Endothelial cell of umbilical vein (primary cell): ENCODE measurements at regions not wholly inside any gene's neighbourhood (a gene's known extent, or its start where the extent isn't known, plus 50 kb on each side); places are given as distances from the start of the nearest gene placed in this dataset.

ENCODE experiments used
- BruUV-seq: library from RNA; stranded (reverse); fragments of 400-500 nt; replicated peaks from 2 replicates; lab custom pipeline; 2021; lab: Mats Ljungman, UMichigan
- CTCF ChIA-PET: fragments of 300-600, 350-600 bp; sonication (Branson Sonifier 250); formaldehyde crosslinking; loops from one replicate; lab custom pipeline; 2021; ENCODE audit warnings: antibody characterized with exemption, inconsistent platforms; lab: Charles Lee
- POLR2A ChIA-PET: fragments of 300-600, 350-600 bp; sonication (Branson Sonifier 250); formaldehyde crosslinking; loops from one replicate; lab custom pipeline; 2021; ENCODE audit warnings: antibody characterized with exemption, inconsistent platforms; lab: Charles Lee
- DNase-seq: peaks from one replicate; pipeline ENCODE4 v3.0.0-alpha.2; 2011; ENCODE audit warnings: low read depth, low spot score
- FAIRE-seq: peaks from 2 replicates; lab custom pipeline; 2011; peaks lifted over from hg19 to GRCh38; lab: Jason Lieb, UNC
- H2AFZ ChIP-seq: 2 replicates; pipeline ENCODE4 v1.6.0; 2012; ENCODE audit warnings: low read depth, low read length, control low read depth, inconsistent platforms
- H3K27ac ChIP-seq: 2 replicates; pipeline ENCODE4 v1.5.1; 2011; ENCODE audit warnings: low read depth, mild to moderate bottlenecking, control low read depth, low read length, moderate library complexity; ENCODE audit not compliant: insufficient read depth
- H3K27me3 ChIP-seq, 2 experiments: 2 replicates each; pipeline versions ENCODE4 v1.6.0 to v1.6.1; 2011; ENCODE audit warnings: low read length in 2 of 2, mixed read lengths in 1 of 2; ENCODE audit not compliant: control insufficient read depth in 2 of 2, insufficient read depth in 2 of 2
- H3K36me3 ChIP-seq, 2 experiments: 2 replicates in 1 of 2; 3 replicates in 1 of 2; pipeline ENCODE4 v1.5.1; 2011; ENCODE audit warnings: low read length in 2 of 2, mild to moderate bottlenecking in 1 of 2, moderate library complexity in 1 of 2; ENCODE audit not compliant: control insufficient read depth in 2 of 2, insufficient read depth in 2 of 2; ENCODE audit errors: extremely low read depth in 1 of 2
- H3K4me1 ChIP-seq: 3 replicates; pipeline ENCODE4 v1.5.1; 2011; ENCODE audit warnings: mild to moderate bottlenecking, low read length; ENCODE audit not compliant: control insufficient read depth, insufficient read depth; ENCODE audit errors: extremely low read depth
- H3K4me2 ChIP-seq: 2 replicates; pipeline ENCODE4 v1.6.1; 2011; ENCODE audit warnings: low read length, control low read depth, mixed read lengths; ENCODE audit not compliant: insufficient read depth
- H3K4me3 ChIP-seq, 3 experiments: fragments of 200-600 bp in 1 of 3; sonication (generic), shearing (Covaris generic) in 1 of 3; replicated peaks in 1 of 3; 2 replicates each; pipeline ENCODE4 v1.5.1; 2011 to 2016; ENCODE audit warnings: control low read depth in 3 of 3, low read length in 3 of 3, mild to moderate bottlenecking in 2 of 3, inconsistent platforms in 1 of 3, low read depth in 1 of 3, moderate library complexity in 1 of 3; ENCODE audit not compliant: insufficient read depth in 1 of 3
- H3K79me2 ChIP-seq: 2 replicates; pipeline ENCODE4 v1.6.0; 2012; ENCODE audit warnings: low read length, inconsistent platforms; ENCODE audit not compliant: control insufficient read depth, insufficient read depth
- H3K9ac ChIP-seq: replicated peaks from 2 replicates; pipeline ENCODE3; 2011; ENCODE audit warnings: low read length, control low read depth; ENCODE audit not compliant: insufficient read depth; ENCODE audit errors: extremely low read depth
- H3K9me1 ChIP-seq: replicated peaks from 3 replicates; pipeline ENCODE4 v1.6.0; 2011; ENCODE audit warnings: mild to moderate bottlenecking, low read length; ENCODE audit not compliant: control insufficient read depth, insufficient read depth; ENCODE audit errors: extremely low read depth
- H3K9me3 ChIP-seq: replicated peaks from 2 replicates; pipeline ENCODE4 v1.5.1; 2012; ENCODE audit warnings: low read length, inconsistent platforms; ENCODE audit not compliant: control insufficient read depth, insufficient read depth
- H4K20me1 ChIP-seq: replicated peaks from 2 replicates; pipeline ENCODE3; 2011; ENCODE audit warnings: mild to moderate bottlenecking, low read length; ENCODE audit not compliant: control insufficient read depth, insufficient read depth; ENCODE audit errors: extremely low read depth
- EZH2 ChIP-seq: IDR thresholded peaks from 2 replicates; pipeline ENCODE4 v1.6.1; 2012; ENCODE audit warnings: borderline replicate concordance, low read depth, mild to moderate bottlenecking, moderate library complexity, low read length, inconsistent platforms; ENCODE audit not compliant: severe bottlenecking
- FOS ChIP-seq: IDR thresholded peaks from 2 replicates; pipeline ENCODE4 v1.6.1; 2011; ENCODE audit warnings: mild to moderate bottlenecking, low read length, moderate library complexity, borderline replicate concordance; ENCODE audit not compliant: insufficient read depth
- GATA2 ChIP-seq: IDR thresholded peaks from 2 replicates; pipeline ENCODE4 v1.7.0; 2011; ENCODE audit warnings: low read depth, mild to moderate bottlenecking, moderate library complexity, mixed read lengths, low read length; ENCODE audit not compliant: insufficient read length, insufficient read depth
- JUN ChIP-seq: IDR thresholded peaks from 2 replicates; pipeline ENCODE4 v1.6.1; 2011; ENCODE audit warnings: borderline replicate concordance, low read depth; ENCODE audit not compliant: insufficient read length, insufficient read depth
- MYC ChIP-seq: IDR thresholded peaks from one replicate; pipeline ENCODE4 v1.6.1; 2011; ENCODE audit warnings: mild to moderate bottlenecking, low read depth, low read length
- POLR2A ChIP-seq: IDR thresholded peaks from 2 replicates; pipeline ENCODE4 v1.6.1; 2012; ENCODE audit warnings: low read depth, mild to moderate bottlenecking, control low read depth, low read length
- POLR2AphosphoS5 ChIP-seq: IDR thresholded peaks from 2 replicates; pipeline ENCODE4 v1.6.1; 2012; ENCODE audit warnings: low read depth, mild to moderate bottlenecking, control low read depth, low read length, moderate library complexity; ENCODE audit not compliant: insufficient read depth
- dilution Hi-C: fragments of 300-500 bp; cut with MboI; formaldehyde crosslinking; loops from one replicate; pipeline ENCODE4 v1.15.0; 2019; ENCODE audit warnings: low sequenced_read_pairs; ENCODE audit not compliant: extremely low pct_ligation_motif_present
- intact Hi-C: fragments of 100-400 bp; cut with micrococcal nuclease; formaldehyde crosslinking; loops from one replicate; pipeline ENCODE4 v1.10.0; 2022
- TF ChIP-seq, protein P1 (sequence below), 2 donors: IDR thresholded peaks; 1 replicate in 1 of 2; 2 replicates in 1 of 2; pipeline ENCODE4 v1.5.1; 2011; ENCODE audit warnings: low read length in 2 of 2, mild to moderate bottlenecking in 2 of 2, moderate library complexity in 2 of 2, control low read depth in 1 of 2, inconsistent platforms in 1 of 2, low read depth in 1 of 2; ENCODE audit not compliant: insufficient read depth in 1 of 2; ENCODE audit errors: extremely low read depth in 1 of 2
- TF ChIP-seq, protein P2 (sequence below): IDR thresholded peaks from 2 replicates; pipeline ENCODE4 v1.6.1; 2011; ENCODE audit not compliant: insufficient read depth, insufficient read length

DNA sequence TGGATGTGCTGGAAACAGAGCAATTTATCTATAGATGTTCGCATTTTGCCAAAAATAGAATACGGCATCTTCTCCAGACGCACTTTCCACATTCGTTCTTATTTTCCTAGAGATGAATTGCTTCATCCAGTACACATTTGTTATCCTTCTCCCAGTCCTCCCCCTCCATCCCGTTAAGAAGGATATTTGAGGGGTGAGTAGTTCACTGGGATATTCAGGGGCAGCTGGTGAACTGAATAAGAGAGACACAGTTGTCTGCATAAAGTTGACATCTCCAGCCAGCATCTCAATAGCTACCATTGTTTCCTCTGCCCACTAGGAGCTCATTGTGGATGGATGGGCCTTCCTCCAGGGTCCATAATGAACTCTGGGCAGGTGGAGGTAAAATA, 456.8 kb upstream of the NRP1 start:
- no TSS peak for BruUV-seq
- Histone ChIP-seq H3K4me2 (no peak overlapping the region), H3K9me3 (no peaks in the 10 kb centered on the region), H2AFZ (no peak overlapping the region), H3K9me1 (no peaks in the 10 kb centered on the region), H3K27ac (no peak overlapping the region), H3K4me1 (no peaks in the 10 kb centered on the region), H3K79me2 (no peaks in the 10 kb centered on the region), H3K4me3 (no peak overlapping the region), H3K27me3 (peaks cover 0 to 2% of the 10 kb centered on the region in 2 experiments), H3K36me3 (no peaks in the 10 kb centered on the region), H4K20me1 (no peaks in the 10 kb centered on the region), H3K9ac (no peak overlapping the region)
- CTCF ChIA-PET: no interaction called here
- DNase-seq (no peak), FAIRE-seq (no peak)
- intact Hi-C loops (no loop called here), dilution Hi-C loops (no loop called here)
- POLR2A ChIA-PET: no interaction called here
- TF ChIP-seq JUN: no peak
- TF ChIP-seq, protein P1, sequence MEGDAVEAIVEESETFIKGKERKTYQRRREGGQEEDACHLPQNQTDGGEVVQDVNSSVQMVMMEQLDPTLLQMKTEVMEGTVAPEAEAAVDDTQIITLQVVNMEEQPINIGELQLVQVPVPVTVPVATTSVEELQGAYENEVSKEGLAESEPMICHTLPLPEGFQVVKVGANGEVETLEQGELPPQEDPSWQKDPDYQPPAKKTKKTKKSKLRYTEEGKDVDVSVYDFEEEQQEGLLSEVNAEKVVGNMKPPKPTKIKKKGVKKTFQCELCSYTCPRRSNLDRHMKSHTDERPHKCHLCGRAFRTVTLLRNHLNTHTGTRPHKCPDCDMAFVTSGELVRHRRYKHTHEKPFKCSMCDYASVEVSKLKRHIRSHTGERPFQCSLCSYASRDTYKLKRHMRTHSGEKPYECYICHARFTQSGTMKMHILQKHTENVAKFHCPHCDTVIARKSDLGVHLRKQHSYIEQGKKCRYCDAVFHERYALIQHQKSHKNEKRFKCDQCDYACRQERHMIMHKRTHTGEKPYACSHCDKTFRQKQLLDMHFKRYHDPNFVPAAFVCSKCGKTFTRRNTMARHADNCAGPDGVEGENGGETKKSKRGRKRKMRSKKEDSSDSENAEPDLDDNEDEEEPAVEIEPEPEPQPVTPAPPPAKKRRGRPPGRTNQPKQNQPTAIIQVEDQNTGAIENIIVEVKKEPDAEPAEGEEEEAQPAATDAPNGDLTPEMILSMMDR (IDR thresholded peaks at IDR 0.05; ENCODE audit: extremely low read depth in 1 of 2, insufficient read depth in 1 of 2, low read depth in 1 of 2, low read length in 2 of 2): no peak
- no peak for TF ChIP-seq GATA2
- no peak for TF ChIP-seq FOS
- TF ChIP-seq POLR2A: no peak
- TF ChIP-seq MYC: no peak
- TF ChIP-seq EZH2: no peak
- TF ChIP-seq, protein P2, sequence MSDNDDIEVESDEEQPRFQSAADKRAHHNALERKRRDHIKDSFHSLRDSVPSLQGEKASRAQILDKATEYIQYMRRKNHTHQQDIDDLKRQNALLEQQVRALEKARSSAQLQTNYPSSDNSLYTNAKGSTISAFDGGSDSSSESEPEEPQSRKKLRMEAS: no peak
- no peak for TF ChIP-seq POLR2AphosphoS5
